GM21723 (cell line): ENCODE measurements at regions not wholly inside any gene's neighbourhood (a gene's known extent, or its start where the extent isn't known, plus 50 kb on each side); places are given as distances from the start of the nearest gene placed in this dataset.

Experiments used
- ATAC-seq: cut with Tn5 transposase; IDR thresholded peaks from one replicate; pipeline ENCODE4 v1.9.1; 2021; ENCODE audit warnings: mild to moderate bottlenecking, moderate library complexity; ENCODE audit not compliant: unreplicated experiment

DNA sequence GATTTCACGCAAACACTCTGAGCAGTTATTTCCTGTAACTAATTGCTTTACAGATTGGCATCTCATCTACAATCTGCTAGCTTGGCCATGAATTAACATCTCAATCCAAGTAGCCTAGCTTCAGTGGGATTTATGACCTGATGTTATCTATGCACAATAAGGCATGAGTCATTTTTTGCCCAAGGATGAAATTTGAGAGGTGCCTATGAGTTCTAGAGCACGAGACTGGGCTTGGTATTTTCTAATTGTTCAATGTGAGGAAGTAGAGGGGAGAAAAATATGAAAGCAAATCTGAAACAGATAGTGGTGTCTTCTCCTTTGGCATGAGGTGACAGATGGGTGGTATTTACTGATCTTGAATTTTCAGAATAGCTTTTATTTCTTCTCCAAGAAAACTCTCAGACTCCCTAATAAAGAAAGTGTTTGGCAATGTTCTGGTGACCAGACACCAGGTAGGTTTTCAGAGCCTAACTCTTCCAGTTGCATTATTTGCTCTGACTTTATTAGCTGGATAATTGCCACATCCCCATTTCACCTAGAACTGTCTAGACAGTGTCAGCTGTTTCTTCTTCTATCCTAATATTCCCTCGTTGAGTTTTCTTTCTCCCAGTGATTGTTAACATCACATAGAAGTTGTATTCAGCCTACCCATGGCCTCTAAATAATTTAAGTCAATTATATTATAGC lies 301.0 kb upstream of the UMPS start:
- ATAC-seq = no peak

DNA sequence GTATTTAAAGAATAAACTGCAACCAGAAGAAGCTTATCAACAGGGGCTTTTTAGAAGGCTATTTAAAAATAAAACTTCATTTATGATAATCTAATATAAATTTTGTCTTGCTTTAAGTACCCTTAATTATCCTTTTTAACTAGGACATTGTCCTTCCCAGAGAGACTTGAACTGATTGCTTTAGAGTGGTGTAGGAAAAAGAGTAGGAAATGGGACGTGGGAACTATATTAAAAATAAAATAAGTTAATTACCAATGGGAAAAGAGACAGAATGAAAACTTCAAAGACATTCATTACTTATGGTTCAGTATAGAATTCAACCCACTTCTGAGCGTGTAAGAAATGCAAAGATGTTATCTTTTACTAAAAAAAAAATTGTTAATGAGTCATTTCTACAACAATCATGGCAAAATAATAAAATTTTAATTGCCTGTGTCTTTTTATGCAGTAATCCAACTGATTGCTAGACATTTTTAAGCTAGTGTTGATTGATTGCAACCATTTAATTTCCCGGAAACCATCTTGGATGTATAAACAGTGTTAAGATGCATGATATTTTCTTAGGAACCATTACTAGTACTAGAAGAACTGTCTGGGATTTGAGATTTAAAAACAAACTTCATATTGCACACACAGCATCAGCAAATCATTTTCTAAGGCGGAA lies 298.8 kb upstream of the UMPS start:
- no peak for ATAC-seq

- no peak for ATAC-seq
These were observed 296.1 kb upstream of the UMPS start for GRCh38 chr3:124434176-124434575.

- no peak for ATAC-seq
These were observed 294.8 kb upstream of the UMPS start for GRCh38 chr3:124435467-124435866.

DNA sequence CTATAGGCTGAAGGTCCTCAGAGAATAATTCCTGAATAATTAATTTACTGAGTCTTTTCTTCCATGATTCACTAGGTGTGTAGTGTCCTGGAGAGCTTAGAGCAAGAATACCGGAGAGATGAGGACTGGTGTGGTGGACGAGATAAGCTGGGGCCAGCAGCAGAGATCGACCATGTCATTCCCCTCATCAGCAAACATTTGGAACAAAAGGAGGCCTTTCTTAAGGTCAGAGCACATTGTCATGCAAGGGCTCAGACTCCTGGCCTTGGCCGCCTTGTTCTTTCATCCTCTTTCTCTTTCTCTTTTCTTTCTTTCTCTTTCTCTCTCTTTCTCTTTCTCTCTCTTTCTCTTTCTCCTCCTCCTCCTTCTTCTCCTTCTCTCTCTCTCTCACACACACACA lies 291.4 kb upstream of the UMPS start:
- no peak for ATAC-seq

- no peak for ATAC-seq
These were observed 290.6 kb upstream of the UMPS start for GRCh38 chr3:124439603-124440002.

DNA sequence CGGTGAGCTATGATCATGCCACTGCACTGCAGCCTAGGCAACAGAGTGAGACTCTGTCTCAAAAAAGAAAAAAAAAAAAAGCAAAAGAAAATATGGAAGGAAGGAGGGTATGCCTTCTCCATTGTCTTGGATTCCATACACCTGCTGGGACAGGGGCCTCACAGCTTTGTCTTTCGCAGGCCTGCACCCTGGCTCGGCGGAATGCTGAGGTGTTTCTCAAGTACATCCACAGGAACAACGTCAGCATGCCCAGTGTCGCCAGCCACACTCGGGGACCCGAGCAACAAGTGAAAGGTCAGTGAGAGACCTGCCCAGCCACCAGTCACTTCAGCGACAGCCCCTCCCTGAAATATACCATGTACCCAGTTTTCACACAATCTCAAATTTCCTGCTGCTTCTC lies 288.5 kb upstream of the UMPS start:
- no peak for ATAC-seq

DNA sequence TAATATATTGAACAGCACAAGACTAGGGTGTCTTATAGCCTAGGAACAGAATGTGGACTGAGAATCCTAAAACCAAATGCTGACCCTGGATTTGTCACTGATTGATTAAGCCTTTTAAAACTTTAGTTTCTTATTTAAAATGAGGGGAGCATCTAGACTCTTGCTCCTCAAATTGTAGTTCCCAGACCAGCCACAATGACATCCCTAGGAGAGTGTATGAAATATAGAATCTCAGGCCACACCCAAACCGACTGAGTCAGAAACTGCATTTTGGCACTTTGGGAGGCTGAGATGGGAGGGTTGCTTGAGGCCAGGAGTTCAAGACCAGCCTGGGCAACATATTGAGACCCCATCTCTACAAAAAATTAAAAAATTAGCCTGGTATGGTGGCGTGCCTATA lies 287.8 kb upstream of the UMPS start:
- no peak for ATAC-seq

GRCh38 chr3:124443446-124443845 lies 286.8 kb upstream of the UMPS start:
- ATAC-seq = no peak

DNA sequence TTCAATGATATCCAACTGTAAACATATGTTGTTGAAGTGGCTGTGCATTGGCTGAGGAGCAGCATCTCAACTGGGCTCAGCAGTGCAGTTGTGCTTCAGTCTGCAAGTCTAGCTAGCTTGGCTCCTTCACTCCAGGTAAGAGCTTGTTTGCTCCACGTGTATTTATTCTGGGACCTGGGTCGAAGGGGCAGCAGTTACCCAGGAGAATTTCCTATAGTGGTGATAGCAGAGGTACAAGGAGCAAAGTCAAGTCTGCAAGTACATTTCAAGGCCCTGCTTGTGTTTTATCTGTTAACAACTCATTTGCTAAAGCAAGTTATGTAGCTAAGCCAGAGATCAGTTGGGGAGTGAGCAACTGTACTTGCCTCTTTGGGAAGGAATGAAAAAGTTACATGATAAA lies 286.2 kb upstream of the UMPS start:
- ATAC-seq = no peak

DNA sequence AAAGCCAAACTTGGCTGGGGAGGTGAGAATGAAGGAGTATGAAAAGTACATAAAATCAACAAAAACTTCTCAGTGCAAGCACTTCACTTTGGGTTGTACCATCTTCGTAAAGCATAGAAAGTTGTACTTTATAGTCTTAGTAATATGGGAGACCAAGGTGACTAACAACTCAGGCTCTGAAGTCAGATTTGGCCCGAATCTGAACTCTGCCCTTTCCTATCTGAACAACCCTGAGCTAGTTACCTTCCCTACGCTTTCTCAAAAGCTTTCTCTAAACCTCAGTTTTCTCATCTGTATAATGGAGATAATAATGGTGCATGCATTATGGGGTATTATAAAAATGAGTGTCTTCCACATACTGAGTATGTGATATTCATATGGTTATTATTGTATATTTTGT lies 285.4 kb upstream of the UMPS start:
- ATAC-seq = no peak

- ATAC-seq = no peak
These were observed 282.4 kb upstream of the UMPS start for GRCh38 chr3:124447845-124448244.

DNA sequence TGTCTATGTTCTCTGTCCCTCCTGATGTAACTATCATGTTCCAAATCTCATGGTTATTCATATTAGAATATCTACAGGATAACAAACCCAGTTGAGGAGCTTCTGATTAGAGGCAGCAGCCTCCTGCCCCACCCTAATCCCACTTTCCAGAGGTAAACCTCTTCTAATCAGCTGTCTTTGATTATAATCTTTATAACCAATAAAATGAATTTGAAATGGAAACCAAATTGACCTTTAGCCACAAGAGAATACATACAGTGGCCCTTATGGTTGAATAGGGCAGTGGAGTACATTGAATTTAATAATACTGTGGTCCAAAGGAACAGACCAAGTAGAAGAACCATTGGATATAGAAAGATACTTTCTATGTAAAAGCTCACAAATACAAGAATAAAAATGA lies 281.3 kb upstream of the UMPS start:
- no peak for ATAC-seq

DNA sequence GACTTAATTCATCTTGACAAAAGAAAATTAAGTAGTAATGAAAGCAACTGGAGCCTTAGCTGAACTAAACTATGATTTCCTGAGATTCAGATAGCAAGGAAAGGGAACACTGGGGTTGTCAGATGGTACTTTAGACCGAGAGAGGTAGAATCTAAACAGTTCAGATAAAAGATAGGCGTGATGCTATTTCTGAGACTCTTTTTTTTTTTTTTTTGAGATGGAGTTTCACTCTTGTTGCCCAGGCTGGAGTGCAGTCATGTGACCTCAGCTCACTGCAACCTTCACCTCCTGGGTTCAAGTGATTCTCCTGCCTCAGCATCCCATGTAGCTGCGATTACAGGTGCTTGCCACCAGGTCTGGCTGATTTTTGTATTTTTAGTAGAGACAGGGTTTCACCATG lies 279.9 kb upstream of the UMPS start:
- ATAC-seq = no peak

- no peak for ATAC-seq
These were observed 278.5 kb upstream of the UMPS start for GRCh38 chr3:124451630-124452317.

GRCh38 chr3:124453189-124453588 lies 277.1 kb upstream of the UMPS start:
- ATAC-seq = no peak

- no peak for ATAC-seq
These were observed 274.4 kb upstream of the UMPS start for GRCh38 chr3:124455891-124456290.

GRCh38 chr3:124456506-124456905 lies 273.7 kb upstream of the UMPS start:
- no peak for ATAC-seq

DNA sequence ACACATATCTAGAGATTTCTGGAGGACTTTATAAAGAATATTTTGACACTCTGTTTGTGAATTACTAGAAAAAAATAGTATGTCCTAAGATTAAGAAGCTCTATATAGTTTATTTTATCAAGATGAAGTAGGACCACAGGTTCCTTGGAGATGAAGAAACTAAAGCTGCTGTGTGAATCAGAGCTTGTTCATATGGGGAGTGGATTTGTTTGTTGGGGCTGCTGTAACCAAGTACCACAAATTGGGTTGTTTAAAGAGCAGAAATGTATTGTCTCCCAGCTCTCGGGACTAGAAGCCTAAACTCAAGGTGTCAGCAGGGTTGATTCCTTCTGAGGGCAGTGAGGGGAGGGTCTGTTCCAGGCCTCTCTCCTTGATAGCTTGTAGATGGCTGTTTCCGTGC lies 270.6 kb upstream of the UMPS start:
- ATAC-seq = no peak

DNA sequence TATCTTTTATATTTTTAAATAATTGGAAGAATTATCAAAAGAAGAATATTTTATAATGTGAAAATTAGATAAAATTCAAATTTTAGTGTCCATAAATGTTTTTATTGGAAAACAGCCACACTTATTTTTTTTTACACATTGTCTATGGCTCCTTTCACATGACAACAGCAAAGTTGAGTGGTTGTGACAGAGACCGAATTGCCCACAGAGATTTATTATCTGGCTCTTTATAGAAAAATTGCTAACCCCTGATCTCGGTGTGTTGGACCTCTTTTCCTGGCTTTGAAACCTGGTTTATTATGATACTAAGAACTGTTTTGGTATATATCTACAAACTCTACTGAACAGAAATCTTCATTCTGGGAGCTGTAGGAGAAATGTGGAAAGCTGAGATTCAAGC lies 269.1 kb upstream of the UMPS start:
- ATAC-seq = no peak

- no peak for ATAC-seq
These were observed 268.2 kb upstream of the UMPS start for GRCh38 chr3:124461838-124462632.

DNA sequence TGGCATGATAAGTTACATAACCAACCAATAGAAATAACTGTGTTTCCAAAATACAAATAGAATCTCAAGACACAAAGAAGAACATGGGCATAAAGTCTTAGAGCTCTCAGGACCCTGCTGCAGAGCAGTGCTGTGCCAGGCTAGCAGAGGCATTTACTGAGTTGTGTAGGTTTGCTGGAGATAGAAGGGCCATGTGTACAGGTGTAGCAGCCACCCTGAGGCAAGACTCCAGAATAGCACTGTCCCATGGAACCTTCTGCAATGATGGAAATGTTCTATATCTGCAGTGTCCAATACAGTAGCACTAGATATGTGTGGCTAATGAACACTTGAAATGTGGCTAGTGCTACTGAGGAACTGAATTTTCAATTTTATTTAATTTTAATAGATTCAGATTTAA lies 267.0 kb upstream of the UMPS start:
- ATAC-seq = no peak
